ENCODE measurements at regions not wholly inside any gene's neighbourhood (a gene's known extent, or its start where the extent isn't known, plus 50 kb on each side); places are given as distances from the start of the nearest gene placed in this dataset.

- TF ChIP-seq CTCF (IDR thresholded peaks at IDR 0.05; ENCODE audit: borderline replicate concordance, extremely low read depth, low read length, poor library complexity, severe bottlenecking) (no peak), EZH2 (IDR thresholded peaks at IDR 0.05; ENCODE audit: borderline replicate concordance, low read depth, low read length, severe bottlenecking) (no peak)
These were observed 290.5 kb downstream of the ADGB start for GRCh38 chr6:146889303-146889702.
